ENCODE measurements at regions not wholly inside any gene's neighbourhood (a gene's known extent, or its start where the extent isn't known, plus 50 kb on each side); places are given as distances from the start of the nearest gene placed in this dataset.

DNA sequence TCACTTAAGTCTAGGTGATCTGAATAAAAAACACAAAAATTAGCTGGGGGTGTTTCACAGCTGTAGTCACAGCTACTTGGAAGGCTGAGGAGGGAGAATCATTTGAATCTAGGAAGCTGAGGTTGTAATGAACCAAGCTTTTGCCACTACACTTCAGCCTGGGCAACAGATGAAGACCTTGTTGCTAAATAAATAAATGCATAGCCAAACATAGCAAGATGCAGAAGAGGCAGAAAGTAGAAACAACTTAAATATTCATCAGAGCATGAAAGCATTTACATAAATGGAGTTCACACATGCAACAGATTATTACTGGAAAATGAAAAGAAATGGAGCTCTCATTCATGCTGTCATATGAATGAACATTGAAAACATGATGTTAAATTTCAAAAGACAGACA lies 348.9 kb upstream of the HSFY2 start:
- POLR2A ChIA-PET, result no interaction called here
- Histone ChIP-seq H3K36me3 (ENCODE audit: control insufficient read depth, insufficient read depth, low read length) (no peaks in the 10 kb centered on the region), H3K27me3 (ENCODE audit: control insufficient read depth, insufficient read depth, low read length) (no peaks in the 10 kb centered on the region), H3K27ac (ENCODE audit: low read length) (no peak overlapping the region), H3K9me3 (ENCODE audit: control insufficient read depth, insufficient read depth, low read depth, low read length) (no peaks in the 10 kb centered on the region), H3K4me3 (ENCODE audit: low read depth in 2 of 2, low read length in 2 of 2) (no peak overlapping the region), H3K4me1 (ENCODE audit: control insufficient read depth, insufficient read depth, low read length) (no peaks in the 10 kb centered on the region)
- intact Hi-C loops (cut with micrococcal nuclease; ENCODE audit: unreplicated experiment), result no loop called here
- ATAC-seq, result no peak
- in situ Hi-C loops (cut with HindIII; ENCODE audit: low pct_unique_long_range_greater_than_20kb, low sequenced_read_pairs), result no loop called here
- TF ChIP-seq, protein P1, sequence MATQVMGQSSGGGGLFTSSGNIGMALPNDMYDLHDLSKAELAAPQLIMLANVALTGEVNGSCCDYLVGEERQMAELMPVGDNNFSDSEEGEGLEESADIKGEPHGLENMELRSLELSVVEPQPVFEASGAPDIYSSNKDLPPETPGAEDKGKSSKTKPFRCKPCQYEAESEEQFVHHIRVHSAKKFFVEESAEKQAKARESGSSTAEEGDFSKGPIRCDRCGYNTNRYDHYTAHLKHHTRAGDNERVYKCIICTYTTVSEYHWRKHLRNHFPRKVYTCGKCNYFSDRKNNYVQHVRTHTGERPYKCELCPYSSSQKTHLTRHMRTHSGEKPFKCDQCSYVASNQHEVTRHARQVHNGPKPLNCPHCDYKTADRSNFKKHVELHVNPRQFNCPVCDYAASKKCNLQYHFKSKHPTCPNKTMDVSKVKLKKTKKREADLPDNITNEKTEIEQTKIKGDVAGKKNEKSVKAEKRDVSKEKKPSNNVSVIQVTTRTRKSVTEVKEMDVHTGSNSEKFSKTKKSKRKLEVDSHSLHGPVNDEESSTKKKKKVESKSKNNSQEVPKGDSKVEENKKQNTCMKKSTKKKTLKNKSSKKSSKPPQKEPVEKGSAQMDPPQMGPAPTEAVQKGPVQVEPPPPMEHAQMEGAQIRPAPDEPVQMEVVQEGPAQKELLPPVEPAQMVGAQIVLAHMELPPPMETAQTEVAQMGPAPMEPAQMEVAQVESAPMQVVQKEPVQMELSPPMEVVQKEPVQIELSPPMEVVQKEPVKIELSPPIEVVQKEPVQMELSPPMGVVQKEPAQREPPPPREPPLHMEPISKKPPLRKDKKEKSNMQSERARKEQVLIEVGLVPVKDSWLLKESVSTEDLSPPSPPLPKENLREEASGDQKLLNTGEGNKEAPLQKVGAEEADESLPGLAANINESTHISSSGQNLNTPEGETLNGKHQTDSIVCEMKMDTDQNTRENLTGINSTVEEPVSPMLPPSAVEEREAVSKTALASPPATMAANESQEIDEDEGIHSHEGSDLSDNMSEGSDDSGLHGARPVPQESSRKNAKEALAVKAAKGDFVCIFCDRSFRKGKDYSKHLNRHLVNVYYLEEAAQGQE (IDR thresholded peaks at IDR 0.05; ENCODE audit: insufficient read depth in 1 of 2, low read depth in 2 of 2, low read length in 1 of 2), result no peak
- no peak for TF ChIP-seq SIN3A (IDR thresholded peaks at IDR 0.05; ENCODE audit: borderline replicate concordance, insufficient read depth, low read depth, low read length)
- TF ChIP-seq TCF7L2 (IDR thresholded peaks at IDR 0.05; ENCODE audit: low read depth, low read length), result no peak
- no peak for TF ChIP-seq POLR2AphosphoS5 (IDR thresholded peaks at IDR 0.05; ENCODE audit: low read depth, low read length)
- TF ChIP-seq, protein P2, sequence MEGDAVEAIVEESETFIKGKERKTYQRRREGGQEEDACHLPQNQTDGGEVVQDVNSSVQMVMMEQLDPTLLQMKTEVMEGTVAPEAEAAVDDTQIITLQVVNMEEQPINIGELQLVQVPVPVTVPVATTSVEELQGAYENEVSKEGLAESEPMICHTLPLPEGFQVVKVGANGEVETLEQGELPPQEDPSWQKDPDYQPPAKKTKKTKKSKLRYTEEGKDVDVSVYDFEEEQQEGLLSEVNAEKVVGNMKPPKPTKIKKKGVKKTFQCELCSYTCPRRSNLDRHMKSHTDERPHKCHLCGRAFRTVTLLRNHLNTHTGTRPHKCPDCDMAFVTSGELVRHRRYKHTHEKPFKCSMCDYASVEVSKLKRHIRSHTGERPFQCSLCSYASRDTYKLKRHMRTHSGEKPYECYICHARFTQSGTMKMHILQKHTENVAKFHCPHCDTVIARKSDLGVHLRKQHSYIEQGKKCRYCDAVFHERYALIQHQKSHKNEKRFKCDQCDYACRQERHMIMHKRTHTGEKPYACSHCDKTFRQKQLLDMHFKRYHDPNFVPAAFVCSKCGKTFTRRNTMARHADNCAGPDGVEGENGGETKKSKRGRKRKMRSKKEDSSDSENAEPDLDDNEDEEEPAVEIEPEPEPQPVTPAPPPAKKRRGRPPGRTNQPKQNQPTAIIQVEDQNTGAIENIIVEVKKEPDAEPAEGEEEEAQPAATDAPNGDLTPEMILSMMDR (IDR thresholded peaks at IDR 0.05), result no peak
- no peak for DNase-seq (ENCODE audit: low read depth, low spot score)
- CTCF ChIA-PET, result no interaction called here
- BruUV-seq (replicated peaks), result no TSS peak

DNA sequence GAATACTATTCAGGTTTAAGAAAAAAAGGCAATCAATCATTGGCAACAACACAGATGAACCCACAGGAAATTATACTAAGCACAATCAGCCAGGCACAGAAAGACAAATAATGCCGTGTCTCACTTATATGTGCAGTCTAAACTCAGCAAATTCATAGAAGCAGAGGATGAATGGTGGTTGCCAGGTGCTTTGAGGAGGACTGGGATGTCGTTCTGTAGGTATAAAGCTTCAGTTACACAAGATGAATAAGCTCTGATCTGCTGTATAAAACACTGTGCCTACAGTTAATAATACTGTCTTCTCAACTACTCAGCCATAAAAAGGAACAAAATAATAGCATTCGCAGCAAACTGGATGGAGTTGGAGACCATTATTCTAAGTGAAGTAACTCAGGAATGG lies 324.8 kb upstream of the HSFY2 start:
- H3K4me3 ChIP-seq (ENCODE audit: low read depth in 2 of 2, low read length in 2 of 2), result no peak overlapping the region
- CTCF ChIA-PET, result no interaction called here
- no peak overlapping the region for H3K27ac ChIP-seq (ENCODE audit: low read length)
- TF ChIP-seq, protein P1 (IDR thresholded peaks at IDR 0.05; ENCODE audit: insufficient read depth in 1 of 2, low read depth in 2 of 2, low read length in 1 of 2), result no peak
- TF ChIP-seq SIN3A (IDR thresholded peaks at IDR 0.05; ENCODE audit: borderline replicate concordance, insufficient read depth, low read depth, low read length) (no peak), POLR2AphosphoS5 (IDR thresholded peaks at IDR 0.05; ENCODE audit: low read depth, low read length) (no peak), TCF7L2 (IDR thresholded peaks at IDR 0.05; ENCODE audit: low read depth, low read length) (no peak)
- TF ChIP-seq, protein P2 (IDR thresholded peaks at IDR 0.05), result no peak
- in situ Hi-C loops (cut with HindIII; ENCODE audit: low pct_unique_long_range_greater_than_20kb, low sequenced_read_pairs), result no loop called here
- no peaks in the 10 kb centered on the region for H3K9me3 ChIP-seq (ENCODE audit: control insufficient read depth, insufficient read depth, low read depth, low read length)
- ATAC-seq (no peak), DNase-seq (ENCODE audit: low read depth, low spot score) (no peak)
- no peaks in the 10 kb centered on the region for H3K36me3 ChIP-seq (ENCODE audit: control insufficient read depth, insufficient read depth, low read length)
- intact Hi-C loops (cut with micrococcal nuclease; ENCODE audit: unreplicated experiment), result no loop called here
- no TSS peak for BruUV-seq (replicated peaks)
- POLR2A ChIA-PET, result no interaction called here
- no peaks in the 10 kb centered on the region for H3K27me3 ChIP-seq (ENCODE audit: control insufficient read depth, insufficient read depth, low read length)
- no peaks in the 10 kb centered on the region for H3K4me1 ChIP-seq (ENCODE audit: control insufficient read depth, insufficient read depth, low read length)
